Upper lobe of right lung (tissue), 1 donor: ENCODE measurements at regions not wholly inside any gene's neighbourhood (a gene's known extent, or its start where the extent isn't known, plus 50 kb on each side); places are given as distances from the start of the nearest gene placed in this dataset.

Source experiments
- ATAC-seq: fragments of 200-7000 bp; cut with Tn5 transposase; one replicate; pipeline ENCODE4 v1.9.1; 2020; ENCODE audit warnings: mild to moderate bottlenecking, moderate library complexity
- DNase-seq: peaks from one replicate; pipeline ENCODE4 v3.0.0-alpha.2; 2020
- H3K27ac ChIP-seq: fragments of 200-600 bp; one replicate; pipeline ENCODE4 v1.8.0; 2022
- H3K27me3 ChIP-seq: fragments of 200-600 bp; one replicate; pipeline ENCODE4 v1.8.0; 2022; ENCODE audit warnings: mild to moderate bottlenecking
- H3K36me3 ChIP-seq: fragments of 200-600 bp; one replicate; pipeline ENCODE4 v1.8.0; 2022
- H3K4me1 ChIP-seq: fragments of 200-600 bp; one replicate; pipeline ENCODE4 v1.8.0; 2022
- H3K4me3 ChIP-seq: fragments of 200-600 bp; one replicate; pipeline ENCODE4 v1.8.0; 2022; ENCODE audit warnings: mild to moderate bottlenecking
- H3K9me3 ChIP-seq: fragments of 200-600 bp; one replicate; pipeline ENCODE4 v1.8.0; 2022
- intact Hi-C: fragments of 100-400 bp; cut with DNase I; formaldehyde crosslinking; loops from one replicate; pipeline ENCODE4 v1.11.0; 2022
- TF ChIP-seq, protein P1 (sequence below): fragments of 200-600 bp; IDR thresholded peaks from one replicate; pipeline ENCODE4 v1.8.0; 2022; ENCODE audit warnings: antibody characterized with exemption
- donor health status: DM: no; HTN: yes; CAD: no; lungs with severe emphysema.

GRCh38 chr4:111698361-111698760 is 446.9 kb upstream of the FAM241A start:
- TF ChIP-seq, protein P1, sequence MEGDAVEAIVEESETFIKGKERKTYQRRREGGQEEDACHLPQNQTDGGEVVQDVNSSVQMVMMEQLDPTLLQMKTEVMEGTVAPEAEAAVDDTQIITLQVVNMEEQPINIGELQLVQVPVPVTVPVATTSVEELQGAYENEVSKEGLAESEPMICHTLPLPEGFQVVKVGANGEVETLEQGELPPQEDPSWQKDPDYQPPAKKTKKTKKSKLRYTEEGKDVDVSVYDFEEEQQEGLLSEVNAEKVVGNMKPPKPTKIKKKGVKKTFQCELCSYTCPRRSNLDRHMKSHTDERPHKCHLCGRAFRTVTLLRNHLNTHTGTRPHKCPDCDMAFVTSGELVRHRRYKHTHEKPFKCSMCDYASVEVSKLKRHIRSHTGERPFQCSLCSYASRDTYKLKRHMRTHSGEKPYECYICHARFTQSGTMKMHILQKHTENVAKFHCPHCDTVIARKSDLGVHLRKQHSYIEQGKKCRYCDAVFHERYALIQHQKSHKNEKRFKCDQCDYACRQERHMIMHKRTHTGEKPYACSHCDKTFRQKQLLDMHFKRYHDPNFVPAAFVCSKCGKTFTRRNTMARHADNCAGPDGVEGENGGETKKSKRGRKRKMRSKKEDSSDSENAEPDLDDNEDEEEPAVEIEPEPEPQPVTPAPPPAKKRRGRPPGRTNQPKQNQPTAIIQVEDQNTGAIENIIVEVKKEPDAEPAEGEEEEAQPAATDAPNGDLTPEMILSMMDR: no peak
- H3K4me3 ChIP-seq: no peak overlapping the region
- H3K9me3 ChIP-seq: no peaks in the 10 kb centered on the region
- intact Hi-C loops: no loop called here
- DNase-seq: no peak
- no peaks in the 10 kb centered on the region for H3K4me1 ChIP-seq
- H3K27ac ChIP-seq: no peak overlapping the region
- no peak for ATAC-seq
- H3K36me3 ChIP-seq: no peaks in the 10 kb centered on the region
- H3K27me3 ChIP-seq: no peaks in the 10 kb centered on the region

GRCh38 chr4:111699165-111699564 is 446.1 kb upstream of the FAM241A start:
- Histone ChIP-seq H3K4me3 (no peak overlapping the region), H3K27me3 (no peaks in the 10 kb centered on the region), H3K9me3 (no peaks in the 10 kb centered on the region), H3K27ac (no peak overlapping the region), H3K4me1 (no peaks in the 10 kb centered on the region), H3K36me3 (no peaks in the 10 kb centered on the region)
- DNase-seq: no peak
- intact Hi-C loops: no loop called here
- no peak for ATAC-seq
- TF ChIP-seq, protein P1: no peak

DNA sequence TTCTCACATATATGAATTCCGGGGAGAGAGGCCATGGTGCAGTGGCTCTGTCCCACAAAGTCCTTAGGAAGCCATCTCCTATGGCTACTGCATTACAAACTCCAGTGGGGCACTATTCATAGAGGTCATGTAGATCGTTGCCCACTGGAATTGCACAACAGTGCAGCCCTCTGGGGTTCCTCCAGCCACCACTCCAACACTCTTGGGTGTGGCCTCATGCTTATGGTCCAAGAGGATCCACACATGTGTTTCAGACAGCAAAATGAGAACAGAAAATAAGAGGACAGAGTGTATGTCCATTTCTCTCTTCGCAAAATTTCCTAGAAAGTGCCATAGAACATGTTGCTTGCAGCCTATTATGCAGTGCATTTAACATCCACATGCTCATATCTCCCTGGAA is 444.2 kb upstream of the FAM241A start:
- Histone ChIP-seq H3K27ac (no peak overlapping the region), H3K27me3 (no peaks in the 10 kb centered on the region), H3K4me3 (no peak overlapping the region), H3K9me3 (no peaks in the 10 kb centered on the region), H3K4me1 (no peaks in the 10 kb centered on the region), H3K36me3 (no peaks in the 10 kb centered on the region)
- TF ChIP-seq, protein P1: no peak
- DNase-seq (no peak), ATAC-seq (no peak)
- intact Hi-C loops: no loop called here

GRCh38 chr4:111707491-111707890 is 437.8 kb upstream of the FAM241A start:
- DNase-seq (no peak), ATAC-seq (no peak)
- intact Hi-C loops: no loop called here
- H3K4me1 ChIP-seq: no peaks in the 10 kb centered on the region
- no peak overlapping the region for H3K4me3 ChIP-seq
- H3K36me3 ChIP-seq: no peaks in the 10 kb centered on the region
- no peaks in the 10 kb centered on the region for H3K27me3 ChIP-seq
- TF ChIP-seq, protein P1: no peak
- H3K27ac ChIP-seq: no peak overlapping the region
- no peaks in the 10 kb centered on the region for H3K9me3 ChIP-seq

DNA sequence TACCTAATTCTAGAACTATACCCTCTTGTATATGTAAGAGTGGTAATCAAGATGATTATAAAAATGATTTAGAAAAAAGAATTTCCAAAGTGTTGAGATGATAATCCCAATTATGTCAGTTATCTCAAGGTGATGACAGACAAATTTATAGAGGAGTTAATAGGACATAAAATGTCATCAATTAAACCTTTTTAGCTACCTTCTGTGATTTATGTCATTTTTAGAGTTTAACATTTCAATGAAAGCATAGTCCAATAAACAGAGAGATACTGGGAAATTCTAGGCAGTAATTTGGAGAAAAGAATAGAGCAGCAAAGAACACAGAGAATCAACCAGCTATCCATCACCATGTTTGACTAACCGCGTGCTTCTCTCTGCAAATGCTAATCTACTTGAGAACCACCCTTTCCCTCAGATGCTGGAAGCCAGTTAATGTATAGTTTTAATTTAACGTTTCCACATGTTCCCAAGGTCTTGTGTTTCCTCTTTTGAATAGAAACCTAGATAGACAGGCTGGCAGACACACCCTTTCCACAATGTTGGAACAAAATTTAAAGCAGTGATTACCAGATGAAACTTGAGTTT is 433.1 kb upstream of the FAM241A start:
- TF ChIP-seq, protein P1: no peak
- Histone ChIP-seq H3K4me1 (no peaks in the 10 kb centered on the region), H3K9me3 (no peaks in the 10 kb centered on the region), H3K27ac (no peak overlapping the region), H3K27me3 (no peaks in the 10 kb centered on the region), H3K4me3 (no peak overlapping the region), H3K36me3 (no peaks in the 10 kb centered on the region)
- no peak for ATAC-seq
- no peak for DNase-seq
- intact Hi-C loops: no loop called here

GRCh38 chr4:111713276-111713675 is 432.0 kb upstream of the FAM241A start:
- Histone ChIP-seq H3K4me1 (no peaks in the 10 kb centered on the region), H3K27me3 (no peaks in the 10 kb centered on the region), H3K27ac (no peak overlapping the region), H3K36me3 (no peaks in the 10 kb centered on the region), H3K9me3 (no peaks in the 10 kb centered on the region), H3K4me3 (no peak overlapping the region)
- DNase-seq: no peak
- intact Hi-C loops: no loop called here
- TF ChIP-seq, protein P1: no peak
- no peak for ATAC-seq
